ENCODE measurements at regions not wholly inside any gene's neighbourhood (a gene's known extent, or its start where the extent isn't known, plus 50 kb on each side); places are given as distances from the start of the nearest gene placed in this dataset.

DNA sequence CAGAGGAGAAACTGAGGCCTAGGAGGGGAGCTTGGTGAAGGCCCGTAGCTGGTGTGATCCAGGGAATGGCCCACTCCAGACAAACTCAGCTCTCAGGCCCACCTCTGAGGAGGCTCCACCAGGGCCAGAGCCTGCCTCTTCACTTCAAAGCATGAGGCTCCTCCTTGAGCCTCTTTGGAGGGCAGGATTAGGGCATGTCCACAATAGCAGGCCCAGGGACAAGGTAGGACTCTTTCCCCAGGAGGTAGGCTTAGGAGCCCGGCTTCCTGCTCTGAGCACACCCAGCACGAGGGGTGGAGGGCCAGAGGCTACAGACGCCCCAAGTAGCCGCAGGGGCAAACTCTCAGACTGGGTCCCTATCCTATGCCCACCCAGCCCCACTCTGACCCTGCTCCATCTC is 164.6 kb upstream of the ZMIZ1 start:
- TF ChIP-seq CTCF (conservative IDR thresholded peaks at IDR 0.05; ENCODE audit: low read length) = no peak
- no peak for TF ChIP-seq EZH2phosphoT487 (IDR thresholded peaks at IDR 0.05; ENCODE audit: borderline replicate concordance, low read depth, low read length)

All from OCI-LY7 (cell line).